ENCODE measurements at regions not wholly inside any gene's neighbourhood (a gene's known extent, or its start where the extent isn't known, plus 50 kb on each side); places are given as distances from the start of the nearest gene placed in this dataset.
"Not testable (repeated sequence)": the region's sequence is repeated elsewhere in the genome, so short reads cannot be mapped to it uniquely, and the experiment has no call there.

- not testable (repeated sequence) for DNase-seq
Observed at GRCh38 chr1:83343767-83344166, 655.2 kb downstream of the TTLL7 start.

- not testable (repeated sequence) for DNase-seq
Observed at GRCh38 chr1:83342995-83343394, 655.9 kb downstream of the TTLL7 start.

- not testable (repeated sequence) for DNase-seq
Observed at GRCh38 chr1:83332308-83332707, 666.6 kb downstream of the TTLL7 start.

GRCh38 chr1:83318366-83318765 is 680.6 kb downstream of the TTLL7 start:
- no peak for DNase-seq

- DNase-seq = not testable (repeated sequence)
Observed at GRCh38 chr1:83315446-83315845, 683.5 kb downstream of the TTLL7 start.

GRCh38 chr1:83310161-83310560 is 688.8 kb downstream of the TTLL7 start:
- DNase-seq = not testable (repeated sequence)

- not testable (repeated sequence) for DNase-seq
Observed at GRCh38 chr1:83309035-83309434, 689.9 kb downstream of the TTLL7 start.

GRCh38 chr1:83306811-83307210 is 692.1 kb downstream of the TTLL7 start:
- DNase-seq = not testable (repeated sequence)

GRCh38 chr1:83295594-83295993 is 703.3 kb downstream of the TTLL7 start:
- DNase-seq = not testable (repeated sequence)

- not testable (repeated sequence) for DNase-seq
Observed at GRCh38 chr1:83287391-83287790, 711.5 kb downstream of the TTLL7 start.

GRCh38 chr1:83274656-83275055 is 724.3 kb downstream of the TTLL7 start:
- not testable (repeated sequence) for DNase-seq

GRCh38 chr1:83272484-83272883 is 726.4 kb downstream of the TTLL7 start:
- not testable (repeated sequence) for DNase-seq

GRCh38 chr1:83271834-83272233 is 727.1 kb downstream of the TTLL7 start:
- not testable (repeated sequence) for DNase-seq

GRCh38 chr1:83270801-83271200 is 728.1 kb downstream of the TTLL7 start:
- not testable (repeated sequence) for DNase-seq

GRCh38 chr1:83263808-83264207 is 735.1 kb downstream of the TTLL7 start:
- DNase-seq = not testable (repeated sequence)

GRCh38 chr1:83251687-83252086 is 747.2 kb downstream of the TTLL7 start:
- not testable (repeated sequence) for DNase-seq

- peak; percentile 70 for DNase-seq
Observed at GRCh38 chr1:83246780-83247179, 752.2 kb downstream of the TTLL7 start.

- not testable (repeated sequence) for DNase-seq
Observed at GRCh38 chr1:83244832-83245231, 754.1 kb downstream of the TTLL7 start.

GRCh38 chr1:83239568-83239967 is 759.4 kb downstream of the TTLL7 start:
- DNase-seq = not testable (repeated sequence)

GRCh38 chr1:83238654-83239053 is 760.3 kb downstream of the TTLL7 start:
- not testable (repeated sequence) for DNase-seq

- not testable (repeated sequence) for DNase-seq
Observed at GRCh38 chr1:83219788-83220187, 779.1 kb downstream of the TTLL7 start.

GRCh38 chr1:83218036-83218716 is 780.8 kb downstream of the TTLL7 start:
- not testable (repeated sequence) for DNase-seq

GRCh38 chr1:83214317-83214716 is 784.6 kb downstream of the TTLL7 start:
- DNase-seq = not testable (repeated sequence)

- DNase-seq = not testable (repeated sequence)
Observed at GRCh38 chr1:83213648-83214047, 785.3 kb downstream of the TTLL7 start.

GRCh38 chr1:83212033-83212432 is 786.9 kb downstream of the TTLL7 start:
- not testable (repeated sequence) for DNase-seq

All from NCI-H2081 treated with DMSO at 0.1 percent for 48 hours (cell line).